8988T (cell line): ENCODE measurements at regions not wholly inside any gene's neighbourhood (a gene's known extent, or its start where the extent isn't known, plus 50 kb on each side); places are given as distances from the start of the nearest gene placed in this dataset.
"Not testable (repeated sequence)": the region's sequence is repeated elsewhere in the genome, so short reads cannot be mapped to it uniquely, and the experiment has no call there.

Source experiments
- DNase-seq: peaks from one replicate; pipeline ENCODE4 v3.0.0; 2011

DNA sequence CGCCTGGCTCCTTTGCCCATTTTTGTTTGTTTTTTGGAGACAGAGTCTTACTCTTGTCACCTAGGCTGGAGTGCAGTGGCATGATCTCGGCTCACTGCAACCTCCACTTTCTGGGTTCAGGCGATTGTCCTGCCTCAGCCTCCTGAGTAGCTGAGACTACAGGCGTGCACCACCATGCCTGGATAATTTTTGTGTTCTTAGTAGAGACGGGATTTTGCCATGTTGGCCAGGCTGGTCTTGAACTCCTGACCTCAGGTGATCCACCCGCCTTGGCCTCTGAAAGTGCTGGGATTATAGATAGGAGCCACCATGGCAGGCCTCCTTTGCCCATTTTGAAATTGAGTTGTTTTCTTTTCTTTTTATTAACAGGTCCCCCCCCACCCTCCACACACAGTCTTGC lies 89.4 kb upstream of the TPTE start:
- DNase-seq = not testable (repeated sequence)

GRCh38 chr21:10432456-10432855 lies 88.9 kb upstream of the TPTE start:
- not testable (repeated sequence) for DNase-seq

GRCh38 chr21:10437977-10438376 lies 83.4 kb upstream of the TPTE start:
- not testable (repeated sequence) for DNase-seq

DNA sequence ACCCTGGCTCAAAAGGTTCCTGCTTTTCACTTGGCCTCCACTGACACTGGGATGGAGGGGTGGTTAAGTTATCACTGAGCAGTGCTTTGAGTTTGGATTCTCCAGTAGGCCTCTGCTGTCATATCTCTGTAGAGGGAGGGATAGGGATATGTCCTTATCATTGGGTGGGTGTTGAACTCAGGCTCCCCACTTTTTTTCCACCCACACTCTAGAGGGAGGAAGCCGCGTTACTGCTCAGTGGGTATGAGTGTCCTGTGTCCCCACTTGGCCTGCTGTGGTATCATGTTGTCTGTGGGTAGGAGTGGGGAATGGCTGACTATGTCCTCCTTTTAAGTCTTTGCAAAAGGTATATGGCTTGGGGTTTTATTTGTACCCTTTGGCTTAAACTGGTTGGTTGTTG lies 80.7 kb upstream of the TPTE start:
- not testable (repeated sequence) for DNase-seq

DNA sequence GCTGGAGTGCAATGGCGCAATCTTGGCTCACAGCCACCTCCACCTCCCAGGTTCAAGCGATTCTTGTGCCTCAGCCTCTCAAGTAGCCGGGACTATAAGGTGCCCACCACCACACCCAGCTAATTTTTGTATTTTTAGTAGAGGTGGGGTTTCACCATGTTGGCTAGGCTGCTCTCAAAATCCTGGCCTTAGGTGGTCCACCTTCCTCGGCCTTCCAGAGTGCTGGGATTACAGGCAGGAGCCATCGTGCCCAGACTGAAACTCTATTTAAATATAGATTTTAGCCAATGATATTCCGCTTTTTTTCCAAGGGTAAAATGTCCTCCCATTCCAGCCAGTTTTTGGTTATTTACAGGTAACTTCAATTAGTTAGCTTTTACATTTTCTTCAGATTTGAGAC lies 79.4 kb upstream of the TPTE start:
- DNase-seq = not testable (repeated sequence)

GRCh38 chr21:10445685-10446084 lies 75.7 kb upstream of the TPTE start:
- not testable (repeated sequence) for DNase-seq

GRCh38 chr21:10449451-10449850 lies 71.9 kb upstream of the TPTE start:
- not testable (repeated sequence) for DNase-seq

DNA sequence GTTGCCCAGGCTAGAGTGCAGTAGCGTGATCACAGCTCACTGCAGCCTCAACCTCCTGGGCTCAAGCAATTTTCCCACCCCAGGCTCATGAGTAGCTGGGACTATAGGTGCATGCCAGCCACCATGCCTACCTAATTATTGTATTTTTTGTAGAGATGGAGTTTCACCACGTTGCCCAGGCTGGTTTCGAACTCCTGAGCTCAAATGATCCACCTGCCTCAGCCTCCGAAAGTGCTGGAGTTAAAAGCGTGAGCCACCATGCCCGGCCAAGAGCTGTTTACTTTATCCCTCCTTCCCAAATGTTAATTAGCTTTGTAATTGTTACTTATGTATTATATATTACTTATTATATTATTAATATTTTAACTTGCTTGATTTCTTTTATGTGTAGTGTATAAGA lies 70.1 kb upstream of the TPTE start:
- not testable (repeated sequence) for DNase-seq

DNA sequence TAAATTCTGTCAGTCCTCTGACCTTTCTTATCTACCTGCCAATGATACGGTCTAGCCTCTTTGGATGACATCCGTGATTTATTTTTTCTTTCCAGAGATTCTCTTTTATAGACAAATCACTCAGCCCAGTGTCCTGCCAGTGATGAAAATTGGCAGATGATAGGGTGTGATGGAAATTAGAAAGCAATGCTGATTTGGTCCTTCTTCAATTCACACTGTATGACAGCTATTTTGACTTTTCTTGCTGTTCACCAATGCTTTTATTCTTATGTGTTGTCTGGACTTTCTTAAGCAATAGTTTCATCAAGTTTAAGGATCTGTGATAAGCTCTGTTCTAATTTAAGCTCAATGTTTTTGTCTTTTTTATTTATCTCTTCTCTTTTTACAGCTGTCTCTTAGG lies 63.6 kb upstream of the TPTE start:
- DNase-seq = not testable (repeated sequence)

- not testable (repeated sequence) for DNase-seq
Observed at GRCh38 chr21:10460957-10461356, 60.4 kb upstream of the TPTE start.

DNA sequence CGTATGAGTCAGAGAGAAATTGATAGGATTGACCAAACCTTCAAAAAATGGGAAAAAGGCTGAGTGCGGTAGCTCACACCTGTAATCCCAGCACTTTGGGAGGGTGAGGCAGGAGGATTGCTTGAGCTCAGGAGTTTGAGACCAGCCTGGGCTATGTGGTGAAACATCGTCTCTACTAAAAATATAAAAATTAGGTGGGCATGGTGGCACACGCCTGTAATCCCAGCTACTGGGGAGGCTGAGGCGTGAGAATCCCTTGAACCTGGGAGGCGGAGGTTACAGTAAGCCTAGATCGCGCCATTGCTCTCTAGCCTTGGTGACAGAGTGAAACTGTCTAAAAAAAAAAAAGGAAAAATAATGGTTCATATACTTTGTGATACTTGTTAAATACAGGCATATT lies 59.9 kb upstream of the TPTE start:
- DNase-seq = not testable (repeated sequence)

DNA sequence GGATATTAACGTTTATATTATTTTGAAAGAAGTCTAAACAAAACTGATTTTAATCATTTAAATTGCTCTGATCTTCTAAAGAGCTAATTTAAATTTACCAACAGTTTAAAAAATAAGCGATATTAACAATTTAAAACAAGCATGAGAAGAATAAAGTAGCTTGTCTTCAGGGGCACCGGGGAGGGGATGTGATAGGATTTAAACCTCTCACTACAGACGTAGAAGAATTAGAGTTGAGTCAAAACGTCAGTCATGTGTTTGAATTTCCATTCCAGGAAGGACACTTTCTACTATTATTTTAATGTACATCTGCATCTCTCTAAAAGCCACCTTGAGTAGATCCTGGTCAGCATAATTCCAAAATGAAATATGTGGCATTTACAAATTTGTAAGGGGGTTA lies 58.2 kb upstream of the TPTE start:
- DNase-seq = no peak

DNA sequence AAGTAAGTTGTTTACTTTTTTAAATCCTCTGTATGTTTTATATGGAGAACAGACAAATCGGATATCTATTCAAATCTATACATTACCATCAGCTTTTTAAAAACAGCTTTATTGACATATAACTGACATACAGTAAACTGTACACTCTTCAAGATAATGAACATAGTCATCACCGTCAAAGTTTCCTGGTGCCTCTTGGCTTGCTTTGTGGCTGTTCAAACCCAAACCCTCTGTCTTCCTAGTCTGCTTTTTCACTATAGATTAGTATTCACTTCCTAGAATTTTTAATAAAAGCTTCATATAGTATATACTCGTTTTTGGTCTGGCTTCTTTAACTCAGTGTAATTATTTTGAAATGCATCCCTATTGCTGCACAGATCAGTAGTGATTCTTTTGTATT lies 56.4 kb upstream of the TPTE start:
- DNase-seq = no peak

DNA sequence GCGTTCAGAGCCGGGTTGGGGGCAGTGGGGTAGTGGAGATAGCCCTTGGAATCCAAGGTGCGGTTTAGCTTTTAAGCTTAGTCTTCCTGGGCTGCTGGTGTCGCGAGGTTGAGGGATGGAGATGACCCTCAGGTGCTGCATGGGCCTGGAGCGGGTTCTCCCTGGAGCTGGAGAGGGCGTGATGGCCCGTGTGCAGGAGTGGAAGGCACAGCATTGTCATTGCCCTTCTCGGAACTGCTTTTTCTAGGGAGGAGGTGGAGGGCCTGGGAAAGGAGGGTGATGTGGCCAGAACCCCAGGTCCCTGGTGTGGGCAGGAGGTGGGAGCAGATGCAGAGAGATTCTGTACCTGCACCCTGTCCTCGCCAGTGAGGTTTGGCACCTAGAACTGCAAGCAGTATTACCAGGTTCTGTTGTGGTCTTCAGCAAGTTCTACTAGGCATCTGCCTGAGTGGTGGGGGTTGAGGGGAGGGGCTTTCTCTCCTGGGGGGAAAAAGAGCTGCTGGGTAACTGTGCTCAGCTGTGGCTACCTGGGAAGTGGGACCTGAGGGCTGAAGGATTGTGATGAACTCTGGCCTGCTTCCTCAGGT lies 55.8 kb upstream of the TPTE start:
- not testable (repeated sequence) for DNase-seq

DNA sequence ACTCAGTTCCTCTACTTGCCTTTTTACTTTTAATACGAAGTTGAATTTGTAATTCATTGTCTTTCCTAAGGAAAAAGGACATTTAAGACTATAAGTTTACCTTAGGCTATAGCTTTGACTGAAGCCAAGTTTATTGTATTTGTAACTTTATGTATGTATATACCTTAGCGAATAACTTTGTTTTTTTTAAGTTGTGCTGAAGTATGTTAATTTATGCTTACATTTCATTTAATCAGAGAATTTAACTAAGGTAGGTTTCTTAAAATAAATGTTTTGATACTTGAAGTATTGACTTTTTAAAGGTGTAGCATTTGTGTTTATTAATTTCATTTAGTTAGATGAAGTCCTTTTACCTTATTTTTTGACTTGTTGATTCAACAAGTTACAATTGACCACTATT lies 55.2 kb upstream of the TPTE start:
- no peak for DNase-seq
